Loucy (cell line): ENCODE measurements at regions not wholly inside any gene's neighbourhood (a gene's known extent, or its start where the extent isn't known, plus 50 kb on each side); places are given as distances from the start of the nearest gene placed in this dataset.

Source experiments
- H2AFZ ChIP-seq: fragments of 200-600 bp; sonication (generic); 2 replicates; pipeline ENCODE4 v1.6.0; 2016; ENCODE audit warnings: antibody characterized with exemption, mild to moderate bottlenecking, low read length, moderate library complexity
- H3F3A ChIP-seq: fragments of 200-600 bp; 2 replicates; pipeline ENCODE4 v1.6.0; 2016; ENCODE audit warnings: antibody characterized with exemption, low read depth, mild to moderate bottlenecking
- H3K27me3 ChIP-seq: fragments of 200-600 bp; sonication (generic); 2 replicates; pipeline ENCODE4 v1.6.1; 2014; ENCODE audit warnings: low read length, mild to moderate bottlenecking; ENCODE audit not compliant: insufficient read depth, poor library complexity, severe bottlenecking
- H3K36me3 ChIP-seq: fragments of 200-600 bp; sonication (generic); 2 replicates; pipeline ENCODE4 v1.6.1; 2016; ENCODE audit warnings: low read length; ENCODE audit not compliant: insufficient read depth
- H3K4me1 ChIP-seq: fragments of 200-600 bp; sonication (generic); 2 replicates; pipeline ENCODE4 v1.5.1; 2014; ENCODE audit warnings: low read length, mild to moderate bottlenecking; ENCODE audit not compliant: insufficient read depth, poor library complexity, severe bottlenecking
- H3K4me2 ChIP-seq: fragments of 200-600 bp; sonication (generic); 2 replicates; pipeline ENCODE4 v1.6.0; 2014; ENCODE audit warnings: antibody characterized with exemption, low read length, low read depth, mild to moderate bottlenecking; ENCODE audit not compliant: poor library complexity, severe bottlenecking
- H3K4me3 ChIP-seq: fragments of 200-600 bp; sonication (generic); 2 replicates; pipeline ENCODE4 v1.5.1; 2014; ENCODE audit warnings: low read length, mild to moderate bottlenecking, mixed read lengths; ENCODE audit not compliant: poor library complexity, severe bottlenecking
- H3K79me2 ChIP-seq: fragments of 200-600 bp; sonication (generic); 2 replicates; pipeline ENCODE4 v1.6.1; 2014; ENCODE audit warnings: low read length; ENCODE audit not compliant: insufficient read depth
- H3K9ac ChIP-seq: fragments of 200-600 bp; sonication (generic); 2 replicates; pipeline ENCODE4 v1.6.0; 2014; ENCODE audit warnings: mild to moderate bottlenecking, low read depth, low read length, moderate library complexity; ENCODE audit not compliant: poor library complexity, severe bottlenecking
- H3K9me2 ChIP-seq: fragments of 200-600 bp; sonication (generic); replicated peaks from 2 replicates; pipeline ENCODE4 v1.6.1; 2016; ENCODE audit warnings: low read depth, low read length, mixed read lengths
- H3K9me3 ChIP-seq: fragments of 200-600 bp; sonication (generic); 2 replicates; pipeline ENCODE4 v1.6.1; 2014; ENCODE audit warnings: mild to moderate bottlenecking, antibody characterized with exemption, low read length, low read depth; ENCODE audit not compliant: insufficient read depth
- H4K20me1 ChIP-seq: fragments of 200-600 bp; sonication (generic); 2 replicates; pipeline ENCODE4 v1.6.0; 2014; ENCODE audit warnings: antibody characterized with exemption, low read length, mild to moderate bottlenecking; ENCODE audit not compliant: insufficient read depth, poor library complexity, severe bottlenecking
- EZH2phosphoT487 ChIP-seq: fragments of 200-600 bp; IDR thresholded peaks from 2 replicates; pipeline ENCODE4 v1.6.1; 2018; ENCODE audit warnings: antibody characterized with exemption, mild to moderate bottlenecking, moderate library complexity, borderline replicate concordance
- TF ChIP-seq, protein P1 (sequence below): fragments of 200-600 bp; sonication (generic); conservative IDR thresholded peaks from 2 replicates; pipeline ENCODE4 v1.5.1; 2014; ENCODE audit warnings: mild to moderate bottlenecking, antibody characterized with exemption, low read length

- TF ChIP-seq, protein P1, sequence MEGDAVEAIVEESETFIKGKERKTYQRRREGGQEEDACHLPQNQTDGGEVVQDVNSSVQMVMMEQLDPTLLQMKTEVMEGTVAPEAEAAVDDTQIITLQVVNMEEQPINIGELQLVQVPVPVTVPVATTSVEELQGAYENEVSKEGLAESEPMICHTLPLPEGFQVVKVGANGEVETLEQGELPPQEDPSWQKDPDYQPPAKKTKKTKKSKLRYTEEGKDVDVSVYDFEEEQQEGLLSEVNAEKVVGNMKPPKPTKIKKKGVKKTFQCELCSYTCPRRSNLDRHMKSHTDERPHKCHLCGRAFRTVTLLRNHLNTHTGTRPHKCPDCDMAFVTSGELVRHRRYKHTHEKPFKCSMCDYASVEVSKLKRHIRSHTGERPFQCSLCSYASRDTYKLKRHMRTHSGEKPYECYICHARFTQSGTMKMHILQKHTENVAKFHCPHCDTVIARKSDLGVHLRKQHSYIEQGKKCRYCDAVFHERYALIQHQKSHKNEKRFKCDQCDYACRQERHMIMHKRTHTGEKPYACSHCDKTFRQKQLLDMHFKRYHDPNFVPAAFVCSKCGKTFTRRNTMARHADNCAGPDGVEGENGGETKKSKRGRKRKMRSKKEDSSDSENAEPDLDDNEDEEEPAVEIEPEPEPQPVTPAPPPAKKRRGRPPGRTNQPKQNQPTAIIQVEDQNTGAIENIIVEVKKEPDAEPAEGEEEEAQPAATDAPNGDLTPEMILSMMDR, result no peak
- no peak for TF ChIP-seq EZH2phosphoT487
- Histone ChIP-seq H3K4me1 (no peaks in the 10 kb centered on the region), H4K20me1 (no peaks in the 10 kb centered on the region), H3K4me3 (no peak overlapping the region), H3K4me2 (no peak overlapping the region), H3K9me2 (no peaks in the 10 kb centered on the region), H3K9ac (no peak overlapping the region), H3F3A (no peaks in the 10 kb centered on the region), H2AFZ (no peak overlapping the region), H3K36me3 (no peaks in the 10 kb centered on the region), H3K9me3 (no peaks in the 10 kb centered on the region), H3K27me3 (no peaks in the 10 kb centered on the region), H3K79me2 (no peaks in the 10 kb centered on the region)
Observed at GRCh38 chr11:37598381-37598780, 1000.3 kb upstream of the RAG2 start.

GRCh38 chr11:37597776-37598175, 999.7 kb upstream of the RAG2 start:
- no peaks in the 10 kb centered on the region for H3K79me2 ChIP-seq
- no peaks in the 10 kb centered on the region for H3K36me3 ChIP-seq
- no peak overlapping the region for H2AFZ ChIP-seq
- no peaks in the 10 kb centered on the region for H3K4me1 ChIP-seq
- no peaks in the 10 kb centered on the region for H4K20me1 ChIP-seq
- H3K4me3 ChIP-seq, result no peak overlapping the region
- H3K4me2 ChIP-seq, result no peak overlapping the region
- H3K9ac ChIP-seq, result no peak overlapping the region
- H3K9me3 ChIP-seq, result no peaks in the 10 kb centered on the region
- H3K27me3 ChIP-seq, result no peaks in the 10 kb centered on the region
- H3K9me2 ChIP-seq, result no peaks in the 10 kb centered on the region
- TF ChIP-seq, protein P1, result no peak
- no peak for TF ChIP-seq EZH2phosphoT487
- no peaks in the 10 kb centered on the region for H3F3A ChIP-seq

GRCh38 chr11:37595845-37596244, 997.8 kb upstream of the RAG2 start:
- Histone ChIP-seq H3K9me2 (no peaks in the 10 kb centered on the region), H3K9me3 (no peaks in the 10 kb centered on the region), H3K36me3 (no peaks in the 10 kb centered on the region), H3F3A (no peaks in the 10 kb centered on the region), H3K9ac (no peak overlapping the region), H3K27me3 (no peaks in the 10 kb centered on the region), H2AFZ (no peak overlapping the region), H3K79me2 (no peaks in the 10 kb centered on the region), H3K4me2 (no peak overlapping the region), H4K20me1 (no peaks in the 10 kb centered on the region), H3K4me3 (no peak overlapping the region), H3K4me1 (no peaks in the 10 kb centered on the region)
- TF ChIP-seq EZH2phosphoT487, result no peak
- TF ChIP-seq, protein P1, result no peak
